GM13977 (cell line): ENCODE measurements at regions not wholly inside any gene's neighbourhood (a gene's known extent, or its start where the extent isn't known, plus 50 kb on each side); places are given as distances from the start of the nearest gene placed in this dataset.

ENCODE experiments used
- DNase-seq: peaks from one replicate; pipeline ENCODE4 v3.0.0; 2012; ENCODE audit warnings: low spot score
- CTCF ChIP-seq: IDR thresholded peaks from 2 replicates; pipeline ENCODE4 v1.5.1; 2012; ENCODE audit warnings: mild to moderate bottlenecking, control low read depth; ENCODE audit not compliant: insufficient read depth; ENCODE audit errors: extremely low read depth, missing control alignments
- in situ Hi-C: fragments of 300-500 bp; cut with MboI; formaldehyde crosslinking; loops from one replicate; pipeline ENCODE4 v1.12.0; 2022; ENCODE audit warnings: low sequenced_read_pairs, low pct_unique_long_range_greater_than_20kb, mixed read lengths, inconsistent platforms; ENCODE audit not compliant: unreplicated experiment

- in situ Hi-C loops: no loop called here
- TF ChIP-seq CTCF: no peak
- no peak for DNase-seq
These were observed 609.9 kb downstream of the CCSER2 start for GRCh38 chr10:84938117-84938905.

- DNase-seq: no peak
- in situ Hi-C loops: no loop called here
- TF ChIP-seq CTCF: no peak
These were observed 615.2 kb downstream of the CCSER2 start for GRCh38 chr10:84943541-84943940.

- in situ Hi-C loops: no loop called here
- no peak for DNase-seq
- TF ChIP-seq CTCF: no peak
These were observed 615.8 kb downstream of the CCSER2 start for GRCh38 chr10:84944187-84944586.

- no peak for TF ChIP-seq CTCF
- in situ Hi-C loops: no loop called here
- DNase-seq: no peak
These were observed 617.4 kb downstream of the CCSER2 start for GRCh38 chr10:84945791-84946190.

- in situ Hi-C loops: no loop called here
- no peak for DNase-seq
- no peak for TF ChIP-seq CTCF
These were observed 618.5 kb downstream of the CCSER2 start for GRCh38 chr10:84946904-84947303.

- no peak for DNase-seq
- in situ Hi-C loops: no loop called here
- no peak for TF ChIP-seq CTCF
These were observed 620.3 kb downstream of the CCSER2 start for GRCh38 chr10:84948644-84949043.
